ENCODE measurements at regions not wholly inside any gene's neighbourhood (a gene's known extent, or its start where the extent isn't known, plus 50 kb on each side); places are given as distances from the start of the nearest gene placed in this dataset.

- CTCF ChIA-PET, result interaction anchor here (1.5 kb wide), 1 partner anchor 12 kb away, joined by 4 read pairs; no protein-coding TSS in a partner anchor
- peaks cover 30% of the 10 kb centered on the region for H3K36me3 Mint-ChIP-seq
Observed at GRCh38 chr1:219993554-219994433, 52.5 kb downstream of the EPRS1 start.

GRCh38 chr1:219991919-219992318 lies 54.4 kb downstream of the EPRS1 start:
- H3K36me3 Mint-ChIP-seq, result peaks cover 38% of the 10 kb centered on the region
- DNase-seq (no peak), ATAC-seq (no peak)
- no peaks in the 10 kb centered on the region for H3K27me3 Mint-ChIP-seq
- H3K27ac Mint-ChIP-seq, result peak overlapping the region; percentile 22
- peaks cover 2% of the 10 kb centered on the region for H3K4me1 Mint-ChIP-seq
- no peaks in the 10 kb centered on the region for H3K9me3 Mint-ChIP-seq (ENCODE audit: low read depth)
- CTCF ChIA-PET, result interaction anchor here (1.5 kb wide), 1 partner anchor 10 kb away, joined by 4 read pairs; no protein-coding TSS in a partner anchor
- no peak overlapping the region for H3K4me3 Mint-ChIP-seq

More at GRCh38 chr1:219993554-219994433, 52.5 kb downstream of the EPRS1 start:
- no peaks in the 10 kb centered on the region for H3K4me1 Mint-ChIP-seq
- DNase-seq (no peak), ATAC-seq (no peak)
- H3K9me3 Mint-ChIP-seq (ENCODE audit: low read depth), result no peaks in the 10 kb centered on the region
- no peak overlapping the region for H3K27ac Mint-ChIP-seq
- H3K4me3 Mint-ChIP-seq, result no peak overlapping the region
- no peaks in the 10 kb centered on the region for H3K27me3 Mint-ChIP-seq

- DNase-seq (no peak), ATAC-seq (no peak)
- no peaks in the 10 kb centered on the region for H3K9me3 Mint-ChIP-seq (ENCODE audit: low read depth)
- no peak overlapping the region for H3K4me3 Mint-ChIP-seq
- peaks cover 2% of the 10 kb centered on the region for H3K4me1 Mint-ChIP-seq
- CTCF ChIA-PET, result no interaction called here
- H3K27ac Mint-ChIP-seq, result no peak overlapping the region
- H3K36me3 Mint-ChIP-seq, result peaks cover 39% of the 10 kb centered on the region
- H3K27me3 Mint-ChIP-seq, result no peaks in the 10 kb centered on the region
Observed at GRCh38 chr1:219991511-219991810, 54.8 kb downstream of the EPRS1 start.

- Mint-ChIP-seq H3K27ac (no peak overlapping the region), H3K36me3 (peaks cover 38% of the 10 kb centered on the region), H3K4me3 (no peak overlapping the region), H3K4me1 (peaks cover 2% of the 10 kb centered on the region), H3K27me3 (no peaks in the 10 kb centered on the region), H3K9me3 (ENCODE audit: low read depth) (no peaks in the 10 kb centered on the region)
- DNase-seq (no peak), ATAC-seq (no peak)
- CTCF ChIA-PET, result interaction anchor here (0.8 to 1.2 kb wide), 3 partner anchors 10 to 279 kb away, joined by 3 read pairs; no protein-coding TSS in a partner anchor
Observed at GRCh38 chr1:219990782-219991510, 55.4 kb downstream of the EPRS1 start.

GRCh38 chr1:219989766-219990165 lies 56.5 kb downstream of the EPRS1 start:
- CTCF ChIA-PET, result interaction anchor here (1.0 to 1.4 kb wide), 3 partner anchors 101 to 201 kb away, joined by 3 read pairs; no protein-coding TSS in a partner anchor
- peaks cover 31% of the 10 kb centered on the region for H3K36me3 Mint-ChIP-seq
- no peaks in the 10 kb centered on the region for H3K9me3 Mint-ChIP-seq (ENCODE audit: low read depth)
- H3K4me3 Mint-ChIP-seq, result no peak overlapping the region
- peaks cover 2% of the 10 kb centered on the region for H3K4me1 Mint-ChIP-seq
- ATAC-seq (no peak), DNase-seq (no peak)
- H3K27me3 Mint-ChIP-seq, result no peaks in the 10 kb centered on the region
- H3K27ac Mint-ChIP-seq, result no peak overlapping the region

GRCh38 chr1:219988818-219989217 lies 57.5 kb downstream of the EPRS1 start:
- no peaks in the 10 kb centered on the region for H3K27me3 Mint-ChIP-seq
- H3K9me3 Mint-ChIP-seq (ENCODE audit: low read depth), result no peaks in the 10 kb centered on the region
- no peak for ATAC-seq
- H3K36me3 Mint-ChIP-seq, result peaks cover 36% of the 10 kb centered on the region
- CTCF ChIA-PET, result interaction anchor here (0.7 to 1.4 kb wide), 4 partner anchors 15 to 201 kb away, joined by 3 read pairs; no protein-coding TSS in a partner anchor
- H3K4me1 Mint-ChIP-seq, result peaks cover 2% of the 10 kb centered on the region
- H3K4me3 Mint-ChIP-seq, result no peak overlapping the region
- DNase-seq, result no peak
- H3K27ac Mint-ChIP-seq, result peak overlapping the region; percentile 22

- Mint-ChIP-seq H3K27me3 (no peaks in the 10 kb centered on the region), H3K4me3 (no peak overlapping the region), H3K9me3 (ENCODE audit: low read depth) (no peaks in the 10 kb centered on the region), H3K36me3 (peaks cover 37% of the 10 kb centered on the region), H3K4me1 (peaks cover 2% of the 10 kb centered on the region), H3K27ac (peak overlapping the region; percentile 22)
- CTCF ChIA-PET, result interaction anchor here (0.7 to 1.4 kb wide), 4 partner anchors 11 to 202 kb away, joined by 3 read pairs; no protein-coding TSS in a partner anchor
- ATAC-seq, result no peak
- DNase-seq, result no peak
Observed at GRCh38 chr1:219988387-219988786, 57.9 kb downstream of the EPRS1 start.

- Mint-ChIP-seq H3K27ac (no peak overlapping the region), H3K27me3 (no peaks in the 10 kb centered on the region), H3K9me3 (ENCODE audit: low read depth) (no peaks in the 10 kb centered on the region), H3K4me1 (peaks cover 2% of the 10 kb centered on the region), H3K4me3 (no peak overlapping the region), H3K36me3 (peaks cover 32% of the 10 kb centered on the region)
- DNase-seq, result no peak
- no peak for ATAC-seq
- CTCF ChIA-PET, result interaction anchor here (1.3 kb wide), 1 partner anchor 10 kb away, joined by 3 read pairs; no protein-coding TSS in a partner anchor
Observed at GRCh38 chr1:219987325-219987724, 59.0 kb upstream of the SLC30A10 start.

GRCh38 chr1:219985169-219985568 lies 56.8 kb upstream of the SLC30A10 start:
- H3K27me3 Mint-ChIP-seq, result no peaks in the 10 kb centered on the region
- H3K4me3 Mint-ChIP-seq, result no peak overlapping the region
- CTCF ChIA-PET, result no interaction called here
- DNase-seq (no peak), ATAC-seq (no peak)
- no peaks in the 10 kb centered on the region for H3K9me3 Mint-ChIP-seq (ENCODE audit: low read depth)
- H3K36me3 Mint-ChIP-seq, result peaks cover 32% of the 10 kb centered on the region
- H3K4me1 Mint-ChIP-seq, result peaks cover 2% of the 10 kb centered on the region
- no peak overlapping the region for H3K27ac Mint-ChIP-seq
